NCI-H2171 (cell line): ENCODE measurements at regions not wholly inside any gene's neighbourhood (a gene's known extent, or its start where the extent isn't known, plus 50 kb on each side); places are given as distances from the start of the nearest gene placed in this dataset.
"Not testable (repeated sequence)": the region's sequence is repeated elsewhere in the genome, so short reads cannot be mapped to it uniquely, and the experiment has no call there.

Source experiments
- DNase-seq: peaks from one replicate; lab custom pipeline; 2025; lab: John Stamatoyannopoulos, UW

DNA sequence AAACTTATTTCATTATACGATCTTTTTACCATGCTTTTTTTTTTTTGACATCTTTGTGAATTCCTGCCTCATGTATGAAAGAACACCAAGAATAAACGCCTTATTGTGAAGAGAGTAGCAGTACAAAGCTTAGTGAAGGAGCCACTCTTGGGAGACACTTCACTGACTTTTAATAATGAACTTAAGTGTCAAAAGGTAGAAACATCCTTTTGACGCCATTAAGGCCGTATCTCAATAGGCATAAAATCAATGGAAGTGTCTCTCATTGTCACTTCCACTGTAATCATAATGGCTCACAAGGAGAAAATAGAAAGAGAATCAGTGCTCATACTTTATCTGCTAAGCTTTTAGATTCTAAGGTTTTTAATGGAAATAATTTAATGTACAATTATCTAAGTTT lies 657.8 kb downstream of the DIPK2A start:
- no peak for DNase-seq

DNA sequence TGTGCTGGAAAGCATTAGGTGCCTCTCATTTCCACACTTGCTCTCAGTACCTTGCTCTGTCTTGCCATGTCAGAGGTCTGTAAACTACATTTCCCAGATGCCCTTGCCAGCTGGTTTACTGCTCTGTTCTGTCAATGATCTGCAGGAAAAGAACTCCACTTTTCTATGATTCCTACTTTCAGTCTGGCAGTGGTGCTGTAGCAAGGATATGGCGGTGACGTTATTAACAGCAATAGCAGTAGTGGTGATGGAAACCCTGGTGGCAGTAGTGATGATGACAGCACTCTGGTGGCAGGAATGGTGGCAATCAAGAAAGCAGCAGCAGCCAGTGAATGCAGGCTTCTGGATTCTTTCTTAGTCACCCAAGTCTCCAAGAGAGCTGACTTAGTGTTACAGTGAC lies 665.2 kb downstream of the DIPK2A start:
- no peak for DNase-seq

DNA sequence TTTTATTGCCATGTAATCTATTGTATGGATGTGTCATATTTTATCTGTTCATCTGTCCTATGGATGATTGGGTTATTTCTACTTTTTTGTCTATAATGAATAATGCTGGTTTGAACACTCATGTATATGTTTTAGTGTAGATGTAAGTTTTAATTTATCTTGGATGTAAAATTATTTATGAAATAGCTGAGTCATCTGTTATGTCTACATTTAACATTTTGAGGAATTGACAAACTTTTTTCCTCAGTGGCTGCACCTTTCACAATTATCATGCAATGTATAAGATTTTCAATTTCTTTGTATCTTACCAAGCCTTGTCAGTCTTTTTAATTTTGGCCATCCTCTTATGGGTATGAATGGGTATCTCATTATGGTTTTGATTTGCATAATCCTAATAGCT lies 666.4 kb downstream of the DIPK2A start:
- no peak for DNase-seq

DNA sequence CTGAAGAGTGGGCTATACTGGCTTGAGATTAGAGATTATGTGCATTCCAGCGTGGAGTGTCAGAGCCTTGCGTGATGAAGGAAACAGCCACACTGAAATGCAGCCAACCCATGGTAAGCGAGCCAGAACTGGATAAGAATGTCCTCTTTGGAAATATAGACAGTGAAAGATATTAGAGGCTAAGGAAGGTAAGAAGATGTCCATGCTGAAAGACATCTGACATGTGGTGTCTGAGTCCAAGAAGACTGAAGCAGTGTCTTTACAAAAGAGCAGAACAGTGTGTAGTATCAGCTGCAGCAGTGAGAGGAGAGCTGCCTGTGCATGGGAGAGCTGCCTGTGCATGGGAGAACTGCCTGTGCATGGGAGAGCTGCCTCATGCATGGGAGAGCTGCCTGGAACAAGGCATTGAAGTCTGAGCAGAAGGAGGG lies 672.2 kb downstream of the DIPK2A start:
- no peak for DNase-seq

DNA sequence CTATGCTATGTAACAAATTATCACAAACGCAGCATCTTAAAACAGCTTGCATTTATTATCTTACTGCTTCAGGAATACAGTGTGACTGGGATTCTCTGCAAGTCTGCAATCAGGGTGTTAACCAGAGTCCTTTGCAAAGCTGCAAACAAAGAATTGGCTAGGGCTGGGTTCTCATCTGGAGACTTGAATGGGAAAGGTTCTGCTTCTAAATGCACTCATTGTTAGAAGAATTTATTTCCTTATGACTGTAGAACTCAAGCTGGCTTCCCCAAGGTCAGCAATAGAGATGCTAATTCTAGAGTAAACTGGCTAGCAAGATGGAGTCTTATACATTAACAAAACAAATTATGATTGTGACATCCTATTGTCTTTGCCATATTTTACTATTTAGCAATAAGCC lies 673.7 kb downstream of the DIPK2A start:
- DNase-seq, result no peak

DNA sequence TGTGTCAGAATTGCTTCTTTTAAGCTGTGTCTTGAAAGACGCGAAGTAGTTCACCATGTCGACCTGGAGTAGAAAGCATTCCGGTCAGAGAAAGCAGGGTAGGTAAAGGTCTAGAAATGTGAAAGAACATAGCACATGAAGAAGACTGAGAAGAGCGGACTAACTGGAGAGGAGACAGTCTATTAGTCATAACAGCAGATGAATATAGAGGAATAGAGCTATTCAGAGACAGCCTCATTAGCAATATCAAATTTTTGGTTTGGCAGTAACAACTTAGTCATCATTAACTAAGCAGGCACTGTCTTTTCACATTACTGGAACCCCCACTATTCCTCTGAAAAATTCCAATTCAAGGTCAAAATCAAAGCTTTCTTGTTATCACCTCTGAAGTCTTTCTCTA lies 678.8 kb downstream of the DIPK2A start:
- no peak for DNase-seq

DNA sequence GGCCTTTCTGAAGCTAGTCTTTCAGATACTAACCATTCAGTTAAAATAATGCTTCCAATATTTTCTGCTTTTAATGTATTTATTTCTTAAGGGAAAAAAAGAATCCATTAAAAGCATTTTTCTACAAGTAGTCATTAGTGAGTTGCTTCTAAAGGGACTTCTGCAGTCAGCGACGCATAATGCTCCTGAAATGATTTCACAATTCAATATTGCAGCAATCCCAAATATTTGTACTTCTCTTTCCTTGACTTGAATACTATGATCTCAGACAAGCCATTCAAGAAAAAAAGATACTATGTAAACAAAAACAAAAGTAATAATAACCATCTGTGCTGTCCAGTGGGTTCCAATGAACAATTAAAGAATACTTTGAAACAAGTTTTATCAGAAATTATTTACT lies 681.0 kb downstream of the DIPK2A start:
- DNase-seq, result no peak

DNA sequence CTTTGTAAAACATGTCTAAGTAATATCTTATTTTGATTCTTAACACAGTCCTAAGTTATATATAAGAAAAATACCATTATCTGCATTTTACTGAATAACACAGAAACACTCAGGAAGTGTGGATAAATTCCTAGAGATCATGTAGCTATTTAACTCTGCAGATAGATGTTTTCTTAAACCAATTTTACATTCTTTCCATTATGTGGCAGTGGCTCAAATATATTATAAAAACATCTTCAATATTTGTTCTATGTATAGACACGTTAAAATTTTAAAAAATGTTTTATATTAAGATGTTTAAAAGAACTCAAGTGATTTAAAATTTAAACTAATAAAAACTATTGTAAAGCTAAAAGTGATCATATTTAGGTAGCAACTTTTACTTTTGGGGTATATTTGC lies 683.8 kb downstream of the DIPK2A start:
- no peak for DNase-seq

DNA sequence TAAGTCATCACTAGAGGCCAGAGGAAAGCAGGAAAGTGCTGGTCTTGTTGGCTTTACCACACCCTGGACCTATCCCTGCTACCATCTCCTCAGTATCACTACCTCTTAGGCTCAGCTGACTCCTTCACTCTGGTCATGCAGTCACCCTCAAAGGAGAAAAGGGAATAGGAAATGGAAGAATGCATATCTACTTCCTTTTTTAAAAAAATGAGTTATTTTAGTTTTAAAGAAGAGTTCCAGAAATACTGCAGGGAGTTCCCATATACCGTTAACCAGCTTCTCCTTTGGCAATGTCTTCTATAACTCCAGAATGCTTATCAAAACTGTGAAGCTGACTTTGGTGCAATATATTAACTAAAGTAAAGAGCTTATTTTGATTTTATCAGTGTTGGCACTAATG lies 688.6 kb downstream of the DIPK2A start:
- no peak for DNase-seq

DNA sequence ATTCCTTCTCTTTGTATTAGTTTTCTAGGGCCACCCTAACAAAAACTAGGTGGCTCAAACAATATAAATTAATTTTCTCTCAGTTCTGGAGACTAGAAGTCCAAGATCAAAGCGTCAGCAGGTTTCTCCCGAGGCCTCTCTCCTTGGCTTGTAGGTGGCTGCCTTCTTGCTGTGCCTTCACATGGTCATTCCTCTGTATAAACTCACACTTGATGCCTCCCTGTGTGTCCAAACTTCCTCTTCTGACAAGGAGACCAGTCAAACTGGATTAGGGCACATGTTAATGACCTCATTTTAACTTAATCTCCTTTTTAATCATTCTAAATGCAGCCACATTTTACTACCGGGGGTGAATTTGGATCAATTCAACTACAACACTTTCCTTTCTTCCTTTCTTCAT lies 691.1 kb downstream of the DIPK2A start:
- no peak for DNase-seq

DNA sequence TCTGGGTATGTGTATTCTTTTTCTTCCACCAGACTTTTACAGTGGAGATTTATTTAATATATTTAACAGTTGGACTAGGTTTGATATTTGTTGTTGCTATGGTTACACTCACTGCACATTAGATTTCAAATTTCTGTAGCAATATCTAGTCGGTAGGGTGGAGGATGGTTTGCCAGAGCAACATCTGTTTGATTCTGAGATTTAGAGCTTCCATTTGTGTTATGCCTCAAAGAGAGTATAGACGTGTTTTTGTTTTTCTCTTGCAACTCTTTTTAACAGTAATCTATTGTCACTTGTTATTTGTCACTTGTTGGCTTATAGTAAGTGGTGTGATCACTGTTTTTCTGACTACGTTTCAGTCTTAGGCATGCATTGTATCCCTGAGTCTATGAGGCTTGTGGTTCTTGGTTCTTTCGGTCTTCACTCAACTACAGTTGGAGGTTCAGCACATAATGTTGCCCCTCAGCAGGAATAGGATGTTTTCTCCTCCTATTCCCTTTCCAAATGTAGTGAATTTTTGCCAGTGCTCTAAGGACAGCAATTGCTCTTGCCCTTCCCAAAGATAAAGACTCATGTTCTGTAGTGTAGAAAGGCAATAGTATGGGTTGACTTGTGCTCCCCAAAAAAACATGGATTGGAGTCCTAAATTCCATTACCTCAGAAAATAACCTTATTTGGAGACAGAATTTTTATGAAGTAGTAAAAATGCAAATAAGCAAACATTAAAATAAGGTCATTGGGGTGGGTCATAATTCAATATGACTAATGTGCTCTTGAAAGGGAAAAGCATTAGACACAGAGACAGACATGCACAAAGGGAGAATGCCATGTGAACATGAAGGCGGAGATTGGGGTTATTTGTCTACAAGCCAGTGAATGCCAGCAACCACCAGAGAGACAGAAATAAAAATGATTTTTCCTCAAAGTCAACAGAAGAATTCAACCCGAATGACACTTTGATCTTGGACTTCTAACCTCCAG lies 692.1 kb downstream of the DIPK2A start:
- no peak for DNase-seq

DNA sequence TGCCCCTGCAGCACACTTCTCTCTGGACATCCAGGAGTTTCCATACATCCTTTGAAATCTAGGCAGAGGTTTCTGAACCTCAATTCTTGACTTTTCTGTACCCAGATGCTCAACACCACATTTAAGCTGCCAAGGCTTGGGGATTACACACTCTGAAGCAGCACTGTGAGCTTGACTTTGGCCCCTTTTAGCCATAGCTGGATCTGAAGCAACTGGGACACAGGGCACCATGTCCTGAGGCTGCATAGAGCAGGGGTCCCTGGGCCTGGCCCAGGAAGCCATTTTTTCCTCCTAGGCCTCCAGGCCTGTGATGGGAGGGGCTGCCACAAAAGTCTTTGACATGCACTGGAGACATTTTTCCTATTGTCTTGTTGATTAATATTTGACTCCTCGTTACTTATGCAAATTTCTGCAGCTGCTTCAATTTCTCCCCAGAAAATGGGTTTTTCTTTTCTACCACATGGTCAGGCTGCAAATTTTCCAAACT lies 694.0 kb downstream of the DIPK2A start:
- no peak for DNase-seq

DNA sequence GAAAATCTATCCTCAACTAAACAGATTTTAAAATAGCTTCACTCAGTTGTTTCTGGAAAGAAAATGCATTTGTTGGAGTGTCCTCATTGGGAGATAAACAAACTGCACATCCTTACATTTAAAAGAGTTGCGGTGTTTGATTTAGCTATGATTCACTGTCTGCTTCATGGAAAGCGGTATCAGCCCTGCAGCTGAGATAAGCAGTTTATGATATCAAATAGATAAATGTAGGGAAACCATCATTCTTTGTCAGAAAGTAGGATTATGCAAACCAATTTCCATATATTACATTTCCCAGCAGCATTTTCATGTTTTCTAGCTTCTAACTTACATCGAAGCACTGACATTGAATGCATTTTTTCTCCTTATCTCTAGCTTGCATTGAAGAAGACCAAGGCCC lies 698.9 kb downstream of the DIPK2A start:
- no peak for DNase-seq

DNA sequence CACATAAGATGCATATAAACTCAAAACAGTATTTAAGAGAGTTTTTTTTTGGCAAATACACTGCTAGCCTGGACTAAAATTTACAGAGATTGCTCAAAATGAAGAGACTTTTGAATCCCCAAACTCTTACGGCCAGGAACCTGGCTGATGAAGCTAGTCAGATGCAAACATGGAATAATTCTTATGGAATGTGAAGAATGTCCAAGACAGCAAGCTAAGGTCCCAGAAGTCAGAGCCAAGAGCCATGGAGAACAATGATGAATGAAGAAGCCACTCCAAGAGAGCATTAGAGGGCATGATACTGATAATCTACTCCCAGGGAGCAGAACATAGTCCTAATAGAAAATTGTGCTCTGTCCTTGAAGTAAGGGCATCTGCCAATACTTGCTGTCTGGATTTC lies 705.5 kb downstream of the DIPK2A start:
- DNase-seq, result no peak

DNA sequence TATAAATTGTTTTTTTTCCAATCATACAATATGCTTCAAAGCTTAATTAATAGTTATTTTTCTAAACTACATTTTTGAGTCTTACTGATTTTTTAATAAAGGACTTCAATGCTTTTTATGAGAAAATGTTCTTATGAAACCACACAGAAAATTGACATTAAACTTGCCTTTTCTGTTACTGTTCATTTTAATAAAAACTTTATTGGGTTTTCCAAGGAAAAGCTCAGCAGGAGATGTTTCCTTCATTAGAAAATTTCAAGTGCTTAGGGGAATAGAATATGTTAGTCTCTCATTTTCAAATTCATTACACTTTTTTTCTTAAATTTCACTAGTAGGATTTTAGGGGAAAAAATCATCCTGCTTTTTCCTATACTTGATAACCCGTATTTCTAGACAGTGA lies 711.4 kb downstream of the DIPK2A start:
- DNase-seq, result no peak

DNA sequence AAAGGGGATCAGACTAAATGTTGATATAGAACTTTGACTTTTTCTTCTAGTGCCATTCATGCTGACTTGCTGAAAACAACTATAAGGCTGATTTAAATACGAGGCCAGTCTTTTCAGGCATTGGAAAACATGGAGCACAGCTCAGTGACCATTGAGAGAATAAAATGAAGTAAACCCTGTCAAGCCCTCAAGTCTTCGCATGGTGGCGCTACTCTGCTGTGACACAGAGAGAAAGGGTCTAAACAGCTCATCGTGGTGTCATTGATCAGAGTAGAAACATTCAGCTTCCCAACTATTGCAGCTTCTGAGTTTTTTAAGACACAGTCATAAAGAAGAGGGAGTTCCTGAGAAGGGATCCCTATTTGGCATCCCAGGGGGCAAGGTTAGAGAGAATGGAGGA lies 716.2 kb downstream of the DIPK2A start:
- no peak for DNase-seq

DNA sequence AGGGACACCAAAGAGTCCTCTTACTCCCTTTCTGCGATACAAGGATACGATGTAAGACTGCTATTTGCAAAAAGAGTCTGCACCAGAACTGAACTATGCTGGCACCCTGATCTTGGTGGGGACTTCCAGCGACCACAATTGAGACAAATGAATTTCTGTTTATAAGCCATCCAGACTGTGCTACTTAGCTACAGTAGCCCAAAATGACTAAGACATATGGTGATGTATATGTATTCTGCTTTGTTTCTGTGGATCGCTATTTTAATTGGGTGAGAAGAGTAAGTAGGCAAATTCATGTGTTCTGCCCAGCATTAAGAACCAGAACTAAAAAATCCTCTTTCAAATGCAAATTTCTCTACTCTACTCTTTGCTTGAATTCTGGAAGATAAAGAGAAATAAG lies 720.9 kb downstream of the DIPK2A start:
- no peak for DNase-seq

DNA sequence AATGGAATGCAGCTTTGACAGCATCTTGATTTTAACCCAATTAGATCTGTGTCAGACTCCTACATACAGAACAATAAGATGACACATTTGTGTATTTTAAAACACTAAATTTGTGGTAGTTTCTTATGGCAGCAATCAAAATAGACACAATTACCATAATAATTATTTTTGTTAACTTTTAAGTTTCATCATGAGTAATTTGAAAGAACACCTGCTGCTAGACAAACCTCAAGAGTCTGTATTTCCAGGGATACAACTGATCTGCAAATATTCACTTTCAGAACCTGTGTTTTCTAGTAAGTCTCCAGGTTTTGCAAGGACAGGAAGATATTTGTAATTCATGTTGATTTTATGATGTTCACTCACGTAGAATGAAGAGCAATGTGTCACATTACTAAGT lies 736.8 kb downstream of the DIPK2A start:
- DNase-seq, result no peak

DNA sequence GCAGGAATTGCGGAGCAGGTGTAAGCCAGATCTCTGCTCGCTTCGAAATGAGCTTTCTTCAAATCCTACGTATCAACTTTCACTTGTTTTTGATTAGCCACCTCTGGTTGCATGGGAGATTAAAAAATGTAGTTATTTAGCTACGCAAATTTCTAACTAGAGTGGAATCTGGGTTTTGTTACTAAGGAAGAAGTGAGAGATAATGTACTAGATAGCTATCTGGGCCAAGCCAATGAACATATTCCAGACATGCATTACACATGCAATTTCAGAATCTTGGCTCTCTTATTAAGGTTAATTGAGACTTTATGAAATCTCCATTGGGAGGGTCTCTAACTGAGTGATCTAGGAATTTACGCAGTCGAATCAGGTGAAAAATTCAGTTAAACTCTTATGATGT lies 765.7 kb downstream of the DIPK2A start:
- DNase-seq, result no peak

DNA sequence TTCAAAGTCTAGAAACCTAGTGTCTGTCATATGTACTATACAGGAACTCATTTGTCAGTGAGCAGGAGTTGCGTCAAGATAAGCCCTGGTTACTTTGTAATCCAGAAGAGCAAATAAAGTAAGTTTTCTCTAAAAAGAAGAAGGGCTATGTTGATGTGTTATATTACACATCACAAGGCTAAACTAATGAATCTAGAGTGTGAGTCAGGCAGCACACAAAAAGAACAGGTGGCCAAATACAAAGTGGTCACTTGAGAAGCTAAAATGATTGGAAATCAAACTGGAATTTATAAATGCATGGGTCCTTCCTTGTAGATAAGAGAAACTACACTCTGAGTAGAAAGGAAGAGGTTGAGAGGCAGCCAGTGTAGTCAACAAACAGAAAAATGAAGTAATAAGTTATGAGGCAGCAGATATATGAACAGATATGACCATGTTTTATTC lies 771.6 kb downstream of the DIPK2A start:
- DNase-seq, result no peak

DNA sequence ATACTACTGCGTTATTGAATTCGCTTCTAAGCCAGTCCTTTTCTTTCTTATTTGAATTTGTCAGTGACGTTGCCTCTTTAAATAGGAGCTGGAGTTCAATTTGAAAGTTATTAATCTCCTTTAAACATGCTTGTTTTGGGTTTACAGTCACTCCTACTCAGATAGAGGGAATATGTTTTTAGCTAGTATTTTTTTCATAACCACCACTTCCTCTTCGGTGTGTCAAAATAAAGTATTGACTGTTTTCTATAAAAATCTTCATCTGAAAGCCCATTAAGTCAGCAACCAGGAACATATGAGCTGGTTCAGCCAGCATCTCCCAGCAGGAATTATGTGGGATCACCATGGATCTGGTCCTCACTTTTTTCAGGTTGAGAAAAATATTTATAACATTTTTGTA lies 772.9 kb downstream of the DIPK2A start:
- DNase-seq, result no peak

DNA sequence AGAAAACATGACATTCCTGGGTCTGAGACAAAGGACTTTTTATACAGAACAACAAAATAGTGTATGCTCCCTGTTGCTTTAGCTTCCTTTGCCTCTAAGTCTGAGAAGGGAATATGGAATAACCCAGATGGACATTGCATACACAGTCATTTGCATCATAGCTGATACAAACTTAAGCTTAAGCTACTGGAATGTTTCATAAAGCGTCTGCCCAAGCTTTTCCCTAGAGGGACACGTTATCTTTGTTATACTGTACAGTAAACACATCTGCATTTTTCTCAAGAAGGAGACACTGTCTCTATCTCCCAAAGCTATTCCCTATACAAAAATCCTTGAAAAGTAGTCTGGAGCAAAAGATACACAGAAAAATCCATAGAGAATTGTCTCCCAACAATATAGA lies 775.0 kb downstream of the DIPK2A start:
- no peak for DNase-seq

DNA sequence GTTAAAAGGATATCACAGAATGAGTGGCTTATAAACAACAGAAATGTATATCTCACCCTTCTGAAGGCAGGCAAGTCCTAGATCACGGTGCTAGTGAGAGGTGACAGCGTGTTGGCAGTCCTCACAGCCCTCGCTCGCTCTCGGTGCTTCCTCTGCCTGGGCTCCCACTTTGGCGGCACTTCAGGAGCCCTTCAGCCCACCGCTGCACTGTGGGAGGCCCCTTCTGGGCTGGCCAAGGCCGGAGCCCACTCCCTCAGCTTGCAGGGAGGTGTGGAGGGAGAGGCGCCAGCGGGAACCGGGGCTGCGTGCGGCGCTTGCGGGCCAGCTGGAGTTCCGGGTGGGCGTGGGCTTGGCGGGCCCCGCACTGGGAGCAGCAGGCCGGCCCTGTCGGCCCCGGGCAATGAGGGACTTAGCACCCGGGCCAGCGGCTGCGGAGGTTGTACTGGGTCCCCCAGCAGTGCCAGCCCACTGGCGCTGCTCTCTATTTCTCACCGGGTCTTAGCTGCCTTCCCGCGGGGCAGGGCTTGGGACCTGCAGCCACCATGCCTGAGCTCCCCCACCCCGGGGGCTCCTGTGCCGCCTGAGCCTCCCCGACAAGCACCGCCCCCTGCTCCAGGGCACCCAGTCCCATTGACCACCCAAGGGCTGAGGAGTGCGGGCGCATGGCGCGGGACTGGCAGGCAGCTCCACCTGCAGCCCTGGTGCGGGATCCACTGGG lies 778.1 kb downstream of the DIPK2A start:
- DNase-seq, result not testable (repeated sequence)
